GM23338 (cell line): ENCODE measurements at regions not wholly inside any gene's neighbourhood (a gene's known extent, or its start where the extent isn't known, plus 50 kb on each side); places are given as distances from the start of the nearest gene placed in this dataset.

Source experiments
- CREB1 ChIP-seq: fragments of 250-450 bp; sonication (Bioruptor Pico); IDR thresholded peaks from 2 replicates; pipeline ENCODE4 v1.5.0; 2020; ENCODE audit warnings: low read depth, mild to moderate bottlenecking, moderate library complexity
- CTCF ChIP-seq, 2 experiments: fragments of 200-600 bp in 1 of 2; sonication (generic) in 1 of 2; conservative IDR thresholded peaks; 2 replicates each; pipeline versions ENCODE4 v1.5.1 to v1.6.1; 2016 to 2017; ENCODE audit warnings: antibody characterized with exemption in 2 of 2, low read depth in 2 of 2, mild to moderate bottlenecking in 2 of 2, moderate library complexity in 1 of 2
- ETS1 ChIP-seq: IDR thresholded peaks from 2 replicates; pipeline ENCODE4 v1.6.1; 2016; ENCODE audit warnings: antibody characterized with exemption
- EZH2 ChIP-seq: fragments of 200-600 bp; sonication (generic); IDR thresholded peaks from one replicate; pipeline ENCODE4 v1.8.0; 2017; ENCODE audit warnings: antibody characterized with exemption, mild to moderate bottlenecking, low read depth; ENCODE audit not compliant: unreplicated experiment
- EZH2phosphoT487 ChIP-seq: fragments of 200-600 bp; sonication (generic); IDR thresholded peaks from one replicate; pipeline ENCODE4 v1.8.1; 2018; ENCODE audit warnings: antibody characterized with exemption; ENCODE audit not compliant: unreplicated experiment
- JUNB ChIP-seq: IDR thresholded peaks from one replicate; pipeline ENCODE4 v1.6.1; 2016; ENCODE audit warnings: antibody characterized with exemption; ENCODE audit not compliant: unreplicated experiment
- NANOG ChIP-seq: IDR thresholded peaks from 2 replicates; pipeline ENCODE4 v1.6.1; 2016; ENCODE audit warnings: antibody characterized with exemption, borderline replicate concordance
- POLR2AphosphoS5 ChIP-seq: IDR thresholded peaks from 2 replicates; pipeline ENCODE4 v1.6.1; 2016; ENCODE audit warnings: antibody characterized with exemption, low read depth
- REST ChIP-seq: IDR thresholded peaks from one replicate; pipeline ENCODE4 v1.6.1; 2018; ENCODE audit warnings: antibody characterized with exemption; ENCODE audit not compliant: unreplicated experiment
- STAT1 ChIP-seq: IDR thresholded peaks from one replicate; pipeline ENCODE4 v1.6.1; 2016; ENCODE audit warnings: antibody characterized with exemption; ENCODE audit not compliant: unreplicated experiment
- ZNF114 ChIP-seq: fragments of 250-450 bp; sonication (Bioruptor Pico); IDR thresholded peaks from 2 replicates; pipeline ENCODE4 v1.5.0; 2020; ENCODE audit warnings: mild to moderate bottlenecking, moderate library complexity
- ZNF331 ChIP-seq: fragments of 250-450 bp; sonication (Bioruptor Pico); IDR thresholded peaks from 2 replicates; pipeline ENCODE4 v1.5.0; 2020; ENCODE audit warnings: low read depth, mild to moderate bottlenecking, moderate library complexity

DNA sequence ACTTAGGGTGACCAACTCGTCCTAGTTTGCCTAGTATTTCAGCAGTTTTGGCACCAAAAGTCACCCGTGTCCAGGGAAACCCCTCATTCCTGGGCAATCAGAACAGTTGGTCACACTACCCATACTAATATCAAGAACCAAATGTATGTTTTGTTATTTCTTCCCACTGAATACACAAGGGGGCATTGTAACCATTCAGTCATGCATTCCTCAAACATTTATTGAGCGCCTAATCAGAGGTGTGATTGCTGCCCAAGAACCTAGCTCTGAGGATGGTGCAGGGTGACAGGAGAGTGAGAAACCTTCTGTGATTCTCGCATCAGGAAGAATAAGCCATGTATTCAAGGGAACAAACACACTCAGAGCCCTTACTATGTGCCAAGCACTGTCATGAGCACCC, 69.8 kb upstream of the RAI2 start:
- TF ChIP-seq CTCF (conservative IDR thresholded peaks at IDR 0.05; ENCODE audit: low read depth in 2 of 2), result peak in 1 of 2 experiments; percentile 32; a peak in 1 of 4 replicates
- TF ChIP-seq EZH2phosphoT487, result no peak
- TF ChIP-seq REST, result no peak
- no peak for TF ChIP-seq EZH2
- no peak for TF ChIP-seq POLR2AphosphoS5
- TF ChIP-seq CREB1 (CRISPR knock-in tag), result no peak
- no peak for TF ChIP-seq ETS1
- TF ChIP-seq NANOG, result no peak
- no peak for TF ChIP-seq ZNF331 (CRISPR knock-in tag)
- TF ChIP-seq ZNF114 (CRISPR knock-in tag), result no peak
- TF ChIP-seq JUNB, result no peak
- no peak for TF ChIP-seq STAT1
